Adrenal gland (tissue), 5 donors: ENCODE measurements at regions not wholly inside any gene's neighbourhood (a gene's known extent, or its start where the extent isn't known, plus 50 kb on each side); places are given as distances from the start of the nearest gene placed in this dataset.

Experiments used
- CTCF ChIP-seq, 6 experiments: fragments of 450-650 bp in 4 of 6; fragments of 200-600 bp in 2 of 6; sonication (generic) in 1 of 6; IDR thresholded peaks; 1 replicate in 5 of 6; 2 replicates in 1 of 6; pipeline versions ENCODE4 v1.5.1 to v1.8.0; 2016 to 2021; ENCODE audit warnings: antibody characterized with exemption in 6 of 6, mild to moderate bottlenecking in 2 of 6, moderate library complexity in 1 of 6
- POLR2A ChIP-seq, 2 donors: fragments of 450-650 bp; IDR thresholded peaks; one replicate each; pipeline ENCODE4 v1.6.1; 2017; ENCODE audit warnings: antibody characterized with exemption in 2 of 2, mild to moderate bottlenecking in 2 of 2, moderate library complexity in 1 of 2
- donor health status: DM: no; HTN: no; CAD: no.

DNA sequence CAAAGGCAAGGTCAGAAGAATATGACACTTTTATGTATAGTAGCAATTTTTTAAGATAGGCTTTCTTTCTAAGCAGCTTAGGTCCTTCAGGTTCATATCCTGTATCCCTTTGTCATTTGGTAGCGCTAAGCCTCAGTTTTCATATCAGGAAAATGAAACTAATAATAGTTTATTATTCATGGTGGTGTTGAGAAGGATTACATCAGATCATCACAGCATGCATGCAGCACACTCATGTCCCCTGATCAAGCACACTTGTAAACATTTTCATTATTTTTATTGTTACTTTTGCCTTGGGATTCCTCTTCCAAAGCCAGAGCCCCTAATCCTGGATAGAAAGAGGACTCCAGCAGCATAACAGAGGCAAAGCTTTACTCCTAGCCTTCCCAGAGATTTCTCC is 70.2 kb upstream of the ADGRF1 start:
- TF ChIP-seq CTCF (IDR thresholded peaks at IDR 0.05) (no peak), POLR2A (IDR thresholded peaks at IDR 0.05) (no peak)
